GM12872 (cell line): ENCODE measurements at regions not wholly inside any gene's neighbourhood (a gene's known extent, or its start where the extent isn't known, plus 50 kb on each side); places are given as distances from the start of the nearest gene placed in this dataset.

ENCODE experiments used
- TF ChIP-seq, protein P1 (sequence below): IDR thresholded peaks from 3 replicates; pipeline ENCODE4 v1.5.1; 2011; ENCODE audit warnings: low read depth, mild to moderate bottlenecking, low read length, moderate library complexity; ENCODE audit not compliant: insufficient read depth

DNA sequence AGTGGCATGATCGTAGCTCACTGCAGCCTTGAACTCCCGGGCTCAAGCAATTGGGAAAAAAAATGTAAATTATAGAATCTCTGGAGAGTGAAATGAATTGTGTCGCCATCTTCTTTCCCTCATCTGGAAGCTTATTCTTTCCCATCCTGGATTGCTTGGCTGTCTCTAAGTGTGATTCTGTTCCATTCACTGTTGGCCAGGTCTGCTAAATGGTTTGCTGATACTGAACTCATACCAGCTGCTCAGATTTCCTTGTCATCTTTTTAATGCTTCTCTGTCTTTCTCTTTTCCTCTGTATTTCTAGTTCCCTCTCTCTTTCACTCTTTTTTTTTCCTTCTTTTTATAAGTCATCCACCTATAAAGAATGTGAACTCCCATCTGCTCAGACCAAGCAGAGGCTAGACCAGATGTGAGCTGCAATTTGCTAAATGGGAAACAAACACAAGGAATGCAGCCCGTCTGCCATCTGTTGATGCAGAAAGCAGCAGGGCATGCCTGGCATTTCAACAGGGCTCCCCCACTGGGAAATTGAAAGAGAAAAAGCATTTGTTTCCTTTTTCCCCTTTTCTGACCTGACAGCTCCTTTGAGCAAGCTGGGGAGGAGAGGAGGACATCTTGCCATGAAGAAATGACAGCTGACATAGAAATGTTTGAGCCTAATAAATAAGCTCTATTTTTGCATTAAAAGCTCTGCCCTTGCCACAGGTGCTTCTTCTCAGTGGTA lies 1823.6 kb upstream of the FLRT2 start:
- TF ChIP-seq, protein P1, sequence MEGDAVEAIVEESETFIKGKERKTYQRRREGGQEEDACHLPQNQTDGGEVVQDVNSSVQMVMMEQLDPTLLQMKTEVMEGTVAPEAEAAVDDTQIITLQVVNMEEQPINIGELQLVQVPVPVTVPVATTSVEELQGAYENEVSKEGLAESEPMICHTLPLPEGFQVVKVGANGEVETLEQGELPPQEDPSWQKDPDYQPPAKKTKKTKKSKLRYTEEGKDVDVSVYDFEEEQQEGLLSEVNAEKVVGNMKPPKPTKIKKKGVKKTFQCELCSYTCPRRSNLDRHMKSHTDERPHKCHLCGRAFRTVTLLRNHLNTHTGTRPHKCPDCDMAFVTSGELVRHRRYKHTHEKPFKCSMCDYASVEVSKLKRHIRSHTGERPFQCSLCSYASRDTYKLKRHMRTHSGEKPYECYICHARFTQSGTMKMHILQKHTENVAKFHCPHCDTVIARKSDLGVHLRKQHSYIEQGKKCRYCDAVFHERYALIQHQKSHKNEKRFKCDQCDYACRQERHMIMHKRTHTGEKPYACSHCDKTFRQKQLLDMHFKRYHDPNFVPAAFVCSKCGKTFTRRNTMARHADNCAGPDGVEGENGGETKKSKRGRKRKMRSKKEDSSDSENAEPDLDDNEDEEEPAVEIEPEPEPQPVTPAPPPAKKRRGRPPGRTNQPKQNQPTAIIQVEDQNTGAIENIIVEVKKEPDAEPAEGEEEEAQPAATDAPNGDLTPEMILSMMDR: no peak

DNA sequence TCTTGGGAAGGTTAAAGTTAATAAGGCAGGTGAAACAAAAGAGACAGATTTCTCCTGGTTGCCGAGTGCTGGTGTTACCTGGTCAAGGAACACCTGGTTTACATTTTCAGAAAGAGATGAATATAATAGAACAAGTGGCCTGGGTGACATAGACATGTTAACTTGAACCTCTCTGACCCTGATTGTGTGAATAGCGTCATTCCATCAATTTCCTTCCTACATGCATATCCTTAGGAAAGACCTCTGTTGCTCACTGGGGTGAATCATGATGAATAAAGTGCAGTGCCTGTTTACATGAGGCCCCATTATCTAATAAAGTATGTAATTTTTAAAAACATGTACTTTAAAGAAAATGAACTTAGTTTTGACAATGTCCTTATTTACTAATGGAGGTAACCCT lies 1822.9 kb upstream of the FLRT2 start:
- TF ChIP-seq, protein P1: no peak

DNA sequence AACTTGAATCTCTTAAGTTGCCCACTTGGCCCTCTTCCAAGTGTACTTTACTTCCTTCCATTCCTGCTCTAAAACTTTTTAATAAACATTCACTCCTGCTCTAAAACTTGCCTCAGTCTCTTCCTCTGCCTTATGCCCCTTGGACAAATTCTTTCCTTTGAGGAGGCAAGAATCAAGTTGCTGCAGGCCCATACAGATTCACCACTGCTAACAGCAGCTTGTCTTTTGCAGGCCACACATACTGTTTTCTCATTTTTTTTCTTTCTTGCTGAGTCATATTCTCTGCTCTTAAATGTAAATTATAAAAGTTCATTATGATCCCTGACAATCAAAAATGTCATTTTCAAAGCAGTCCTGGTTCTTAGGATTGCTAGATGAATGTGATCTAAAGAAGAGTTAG lies 1820.8 kb upstream of the FLRT2 start:
- TF ChIP-seq, protein P1: no peak

DNA sequence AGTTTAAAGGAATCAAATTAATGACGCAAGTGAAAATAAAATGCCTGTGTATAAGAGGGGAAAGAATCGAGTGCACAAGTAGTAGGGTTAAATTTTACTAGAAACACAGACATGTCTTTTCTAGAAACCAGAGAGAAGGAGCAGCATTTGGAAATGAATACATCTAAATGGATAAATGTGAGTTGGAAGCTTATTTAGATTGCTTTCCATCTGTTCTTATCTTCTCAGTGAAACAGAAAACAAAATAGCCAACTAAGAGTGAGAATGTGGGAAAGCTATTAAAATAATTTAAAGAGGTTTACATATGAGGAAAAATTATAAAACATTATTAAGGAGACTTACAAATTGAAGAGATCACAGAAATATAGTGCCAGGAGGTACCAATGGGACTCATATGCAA lies 1818.9 kb upstream of the FLRT2 start:
- TF ChIP-seq, protein P1: no peak

DNA sequence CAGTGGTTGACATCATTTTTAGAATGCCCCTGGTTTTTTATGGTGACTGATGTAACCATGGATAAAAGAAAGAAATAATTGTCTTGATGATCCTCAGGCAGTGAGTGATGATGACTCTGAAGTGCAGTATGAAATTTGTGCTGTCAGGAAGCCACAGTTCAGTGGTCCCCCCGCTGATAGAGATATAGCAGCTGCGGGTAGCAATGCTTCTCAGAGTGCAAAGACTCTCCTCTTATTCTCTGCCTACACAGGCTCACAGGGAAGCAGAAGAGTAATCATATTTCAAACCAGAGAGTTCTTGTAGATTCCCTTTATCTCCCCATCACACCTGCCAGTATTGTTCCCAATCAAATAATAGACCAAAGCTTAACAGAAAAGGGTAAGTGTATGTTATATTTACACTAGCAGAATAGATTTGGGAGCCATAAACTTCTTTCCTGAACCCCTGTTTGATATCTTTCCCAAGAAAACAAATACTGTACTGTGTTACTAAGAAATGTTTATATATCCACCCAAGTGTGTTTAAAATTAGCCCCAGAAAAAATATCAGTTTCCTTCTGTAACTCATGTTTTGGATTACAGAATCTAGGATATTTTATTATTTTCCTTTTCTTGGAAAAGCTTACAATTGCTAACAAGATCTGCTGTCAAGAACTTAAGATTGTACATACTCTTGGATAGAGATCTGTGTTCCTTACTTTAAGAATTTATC lies 1817.4 kb upstream of the FLRT2 start:
- TF ChIP-seq, protein P1: no peak

DNA sequence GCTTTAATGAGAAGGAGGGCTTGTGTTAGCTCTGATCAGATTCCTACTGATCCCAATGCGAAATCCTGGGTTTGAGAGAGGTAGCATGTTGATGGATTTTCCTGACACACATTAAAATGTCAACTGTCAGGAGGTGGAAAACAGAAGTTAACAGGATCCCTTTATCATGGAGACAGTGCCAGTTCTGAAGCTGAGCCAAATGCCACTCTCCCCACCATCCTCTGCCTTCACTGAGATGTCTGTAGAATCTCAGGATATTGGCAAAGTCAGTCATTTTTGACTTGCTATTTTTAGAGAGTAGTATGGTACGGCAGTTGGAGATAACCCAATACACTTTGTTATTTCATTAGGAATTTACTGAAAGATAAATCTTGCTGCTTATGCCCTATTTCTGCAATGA lies 1816.2 kb upstream of the FLRT2 start:
- TF ChIP-seq, protein P1: no peak

DNA sequence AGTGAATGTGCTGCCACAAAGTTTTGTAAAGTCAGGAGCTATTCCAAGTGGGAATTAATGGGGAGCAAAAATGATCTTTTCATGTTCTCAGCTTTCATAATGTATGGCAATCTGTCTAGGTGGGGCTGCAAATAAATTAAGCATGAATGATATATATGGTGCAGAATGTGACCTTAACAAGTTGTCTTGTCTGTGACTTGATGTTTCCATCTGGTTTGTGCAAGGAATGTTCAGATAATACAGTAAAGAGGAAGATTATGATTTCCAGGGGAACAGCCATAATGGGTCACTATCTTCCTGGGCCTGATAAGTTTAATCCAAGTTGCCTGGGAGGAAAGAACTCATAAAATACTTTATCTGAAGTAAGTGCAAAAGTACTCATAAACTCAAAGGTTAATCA lies 1815.8 kb upstream of the FLRT2 start:
- TF ChIP-seq, protein P1: no peak
